GM19468 (cell line): ENCODE measurements at regions not wholly inside any gene's neighbourhood (a gene's known extent, or its start where the extent isn't known, plus 50 kb on each side); places are given as distances from the start of the nearest gene placed in this dataset.

Experiments used
- ATAC-seq: cut with Tn5 transposase; IDR thresholded peaks from one replicate; pipeline ENCODE4 v1.9.1; 2021; ENCODE audit warnings: mild to moderate bottlenecking, moderate library complexity, moderate number of reproducible peaks; ENCODE audit not compliant: unreplicated experiment; ENCODE audit errors: extremely low read depth

DNA sequence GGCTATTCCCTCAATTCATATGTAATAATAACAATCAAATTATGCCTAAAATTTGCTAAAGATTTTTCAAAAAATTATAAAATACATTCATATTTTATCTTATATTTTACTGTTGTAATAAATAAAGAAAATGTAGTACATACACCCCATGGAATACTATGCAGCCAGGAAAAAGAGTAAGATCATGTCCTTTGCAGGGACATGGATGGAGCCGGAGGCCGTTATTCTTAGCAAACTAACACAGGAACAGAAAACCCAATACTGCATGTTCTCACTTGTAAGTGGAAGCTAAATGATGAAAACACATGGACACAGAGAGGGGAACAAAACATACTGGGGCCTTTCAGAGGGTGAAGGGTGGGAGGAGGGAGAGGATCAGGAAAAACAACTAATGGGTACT is 584.2 kb upstream of the MMS22L start:
- no peak for ATAC-seq

DNA sequence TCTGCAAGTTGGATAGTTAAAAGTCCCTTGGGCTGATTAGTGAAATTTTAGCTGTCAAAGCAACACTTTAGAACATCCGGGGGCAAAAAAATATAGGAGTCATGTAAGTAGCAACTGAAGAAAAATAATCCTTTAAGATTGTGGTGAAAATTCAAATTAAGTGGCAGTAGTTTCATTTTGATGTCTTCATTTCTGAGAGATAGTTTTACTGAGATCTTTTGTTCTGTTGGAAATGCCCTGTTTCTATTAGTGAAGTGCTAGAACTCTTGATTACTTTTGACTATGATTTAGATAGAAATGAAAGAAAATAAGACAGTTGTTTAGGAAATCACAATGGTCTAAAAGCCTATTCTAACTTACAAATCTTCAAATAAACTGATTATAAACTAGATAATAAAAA is 587.3 kb upstream of the MMS22L start:
- ATAC-seq, result no peak

- ATAC-seq, result no peak
Observed at GRCh38 chr6:97876711-97877110, 593.7 kb upstream of the MMS22L start.

GRCh38 chr6:97882755-97883154 is 599.7 kb upstream of the MMS22L start:
- ATAC-seq, result no peak

GRCh38 chr6:97885325-97885724 is 602.3 kb upstream of the MMS22L start:
- no peak for ATAC-seq

DNA sequence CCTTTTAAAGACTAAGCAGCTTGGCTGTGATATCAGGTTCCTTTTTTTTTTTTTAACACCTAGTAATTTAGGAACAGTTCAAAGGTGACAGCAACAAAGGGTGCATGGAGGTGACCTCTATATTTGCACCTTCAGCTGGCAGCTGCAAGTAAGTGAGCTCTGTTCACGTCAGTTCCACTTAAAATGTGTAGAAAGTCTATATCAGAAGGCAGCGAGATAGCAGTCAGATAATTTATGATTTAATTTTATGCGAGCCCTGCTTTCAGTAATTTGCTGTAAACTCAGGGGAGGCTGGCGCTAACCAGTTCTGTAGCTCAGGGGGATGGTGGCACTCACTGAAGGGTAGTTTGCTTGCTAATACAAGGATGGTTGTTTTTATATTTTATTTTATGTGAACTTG is 602.8 kb upstream of the MMS22L start:
- no peak for ATAC-seq

- ATAC-seq, result no peak
Observed at GRCh38 chr6:97901531-97901930, 618.5 kb upstream of the MMS22L start.

- ATAC-seq, result no peak
Observed at GRCh38 chr6:97909380-97909779, 626.4 kb upstream of the MMS22L start.

GRCh38 chr6:97913721-97914120 is 630.7 kb upstream of the MMS22L start:
- ATAC-seq, result no peak

GRCh38 chr6:97914912-97915311 is 631.9 kb upstream of the MMS22L start:
- no peak for ATAC-seq

- ATAC-seq, result no peak
Observed at GRCh38 chr6:97915537-97915936, 632.5 kb upstream of the MMS22L start.

GRCh38 chr6:97917369-97917768 is 634.4 kb upstream of the MMS22L start:
- ATAC-seq, result no peak

- ATAC-seq, result no peak
Observed at GRCh38 chr6:97919046-97919445, 636.0 kb upstream of the MMS22L start.

GRCh38 chr6:97919631-97920030 is 636.6 kb upstream of the MMS22L start:
- no peak for ATAC-seq

- ATAC-seq, result no peak
Observed at GRCh38 chr6:97923249-97923648, 640.2 kb upstream of the MMS22L start.

GRCh38 chr6:97925504-97925903 is 642.5 kb upstream of the MMS22L start:
- no peak for ATAC-seq

DNA sequence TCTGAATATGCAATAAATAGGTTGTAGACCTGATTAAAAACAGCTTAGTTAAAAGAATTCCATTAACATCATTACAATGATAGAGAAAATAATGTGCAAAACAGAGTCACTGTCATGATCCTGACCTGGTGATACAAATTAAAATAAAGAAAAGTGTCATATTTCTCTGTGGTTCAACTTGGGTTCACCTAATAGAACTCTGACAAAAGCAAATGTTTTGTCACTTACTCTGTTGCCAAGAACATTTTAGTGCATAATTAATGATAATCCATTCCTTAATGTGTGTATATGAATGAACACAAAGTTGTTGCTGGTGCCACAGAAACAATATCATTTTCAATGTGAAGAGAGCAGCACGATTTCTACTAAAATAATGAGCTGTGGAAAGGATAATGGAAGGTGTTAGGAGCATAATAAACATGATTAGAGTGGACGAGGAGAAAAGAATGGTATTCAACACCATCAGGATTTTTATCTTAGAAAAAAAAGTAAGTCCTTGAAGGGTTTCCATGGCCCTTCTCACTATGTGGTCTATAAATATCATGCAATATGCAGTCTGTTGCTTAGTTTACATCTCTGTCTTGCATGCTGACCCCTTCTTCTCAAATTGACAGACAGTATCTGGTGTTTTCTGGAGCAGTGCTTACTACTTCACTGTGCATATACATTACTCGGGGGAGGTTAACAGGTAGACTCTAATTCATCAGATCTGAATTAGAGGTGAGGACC is 656.6 kb upstream of the MMS22L start:
- ATAC-seq, result no peak

GRCh38 chr6:97947841-97948240 is 664.8 kb upstream of the MMS22L start:
- no peak for ATAC-seq

DNA sequence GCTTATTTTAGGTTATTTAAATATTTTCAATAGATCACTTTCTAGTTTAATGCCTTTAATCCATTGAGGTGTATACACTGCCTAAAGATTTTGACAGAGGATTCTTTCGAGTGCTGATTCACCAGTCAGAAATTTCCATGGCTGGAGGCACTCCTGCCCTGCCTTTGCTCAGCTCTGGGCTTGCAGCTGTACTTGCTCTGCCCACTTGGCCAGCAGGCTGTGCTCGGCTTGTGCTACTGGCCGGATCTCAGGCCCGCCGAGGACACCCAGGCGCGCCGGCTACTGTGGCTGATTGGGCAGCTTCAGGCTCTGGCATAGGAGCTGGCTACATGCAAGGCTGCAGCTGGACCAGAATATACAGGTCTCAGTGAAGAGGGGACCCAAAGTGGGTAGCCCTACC is 675.1 kb upstream of the MMS22L start:
- no peak for ATAC-seq

DNA sequence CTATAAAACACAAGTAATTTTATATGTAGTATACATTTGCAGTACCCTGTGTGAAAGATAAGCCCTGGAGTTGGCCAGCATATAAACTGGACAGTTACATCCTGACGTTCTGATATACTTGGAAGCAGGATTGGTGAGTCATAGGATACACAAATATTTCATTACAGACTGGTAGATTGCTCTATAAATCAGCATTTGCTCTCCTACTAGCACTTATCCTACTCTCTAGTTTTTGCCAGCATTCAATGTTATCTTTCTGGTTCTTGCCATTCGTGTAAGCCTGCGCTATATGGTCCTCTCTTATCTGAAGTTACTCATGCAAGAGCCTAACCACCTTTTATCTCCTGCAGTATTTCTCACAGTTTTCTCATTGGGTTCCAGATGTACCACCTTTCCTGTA is 680.2 kb upstream of the MMS22L start:
- ATAC-seq, result no peak

DNA sequence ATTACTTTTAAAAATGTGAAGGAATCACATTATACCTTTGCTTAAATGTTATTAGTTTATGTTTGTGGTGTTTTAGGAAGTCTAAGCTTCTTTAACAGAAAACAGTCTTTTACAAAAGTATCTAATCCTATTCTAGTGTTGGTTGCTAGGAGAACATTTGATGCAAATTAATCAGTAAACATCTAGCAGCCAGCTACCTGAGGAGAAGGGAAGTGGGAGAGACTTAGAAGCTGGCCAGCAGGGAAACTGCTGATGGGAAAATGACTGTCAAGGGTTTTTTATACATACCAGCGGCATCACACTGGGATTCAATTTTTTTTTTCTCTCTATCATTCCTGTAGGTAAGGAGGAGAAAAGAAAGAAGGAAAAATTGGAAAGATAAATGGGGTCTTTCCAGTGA is 686.0 kb upstream of the MMS22L start:
- no peak for ATAC-seq

DNA sequence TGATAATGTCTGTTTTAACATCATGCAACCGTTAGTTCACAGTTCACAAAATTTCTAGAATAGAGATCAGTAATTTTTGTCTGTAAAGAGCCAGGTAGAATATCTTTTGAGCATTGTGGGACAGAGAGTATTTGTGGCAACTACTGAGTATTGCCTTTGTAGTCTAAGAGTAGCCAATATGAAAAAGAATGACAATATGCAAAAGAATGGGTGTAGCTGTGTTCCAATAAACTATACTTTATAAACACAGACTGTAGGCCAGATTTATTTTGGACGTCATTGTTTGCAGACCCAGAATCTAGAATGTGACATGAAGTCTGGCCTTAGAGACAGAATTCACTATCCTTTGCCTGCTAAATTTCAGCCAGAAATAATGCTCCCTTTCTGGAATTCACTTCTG is 694.1 kb upstream of the MMS22L start:
- no peak for ATAC-seq

GRCh38 chr6:97978855-97979271 is 695.8 kb upstream of the MMS22L start:
- ATAC-seq, result no peak
